ENCODE measurements at regions not wholly inside any gene's neighbourhood (a gene's known extent, or its start where the extent isn't known, plus 50 kb on each side); places are given as distances from the start of the nearest gene placed in this dataset.
A peak's percentile ranks its signal among the peaks of the same experiment; 100 is the strongest.

GRCh38 chr3:64998317-64998716 lies 310.5 kb upstream of the ADAMTS9 start:
- DNase-seq (ENCODE audit: low spot score): no peak

- DNase-seq (ENCODE audit: low spot score): no peak
Observed at GRCh38 chr3:64995857-64996551, 308.2 kb upstream of the ADAMTS9 start.

GRCh38 chr3:64993781-64994180 lies 306.0 kb upstream of the ADAMTS9 start:
- DNase-seq (ENCODE audit: low spot score): no peak

GRCh38 chr3:64992530-64993285 lies 304.9 kb upstream of the ADAMTS9 start:
- no peak for DNase-seq (ENCODE audit: low spot score)

- no peak for DNase-seq (ENCODE audit: low spot score)
Observed at GRCh38 chr3:64988188-64988587, 300.4 kb upstream of the ADAMTS9 start.

GRCh38 chr3:64987726-64988125 lies 299.9 kb upstream of the ADAMTS9 start:
- DNase-seq (ENCODE audit: low spot score): no peak

GRCh38 chr3:64985072-64985471 lies 297.3 kb upstream of the ADAMTS9 start:
- no peak for DNase-seq (ENCODE audit: low spot score)

- DNase-seq (ENCODE audit: low spot score): no peak
Observed at GRCh38 chr3:64983583-64984359, 296.0 kb upstream of the ADAMTS9 start.

- peak; percentile 41 for DNase-seq (ENCODE audit: low spot score)
Observed at GRCh38 chr3:64977308-64978100, 289.7 kb upstream of the ADAMTS9 start.

- no peak for DNase-seq (ENCODE audit: low spot score)
Observed at GRCh38 chr3:64976456-64976855, 288.7 kb upstream of the ADAMTS9 start.

- no peak for DNase-seq (ENCODE audit: low spot score)
Observed at GRCh38 chr3:64975147-64975546, 287.3 kb upstream of the ADAMTS9 start.

GRCh38 chr3:64974401-64974800 lies 286.6 kb upstream of the ADAMTS9 start:
- DNase-seq (ENCODE audit: low spot score): no peak

GRCh38 chr3:64972793-64973192 lies 285.0 kb upstream of the ADAMTS9 start:
- no peak for DNase-seq (ENCODE audit: low spot score)

GRCh38 chr3:64971602-64972001 lies 283.8 kb upstream of the ADAMTS9 start:
- DNase-seq (ENCODE audit: low spot score): no peak

- no peak for DNase-seq (ENCODE audit: low spot score)
Observed at GRCh38 chr3:64970634-64971033, 282.8 kb upstream of the ADAMTS9 start.

- DNase-seq (ENCODE audit: low spot score): no peak
Observed at GRCh38 chr3:64961301-64961700, 273.5 kb upstream of the ADAMTS9 start.

- no peak for DNase-seq (ENCODE audit: low spot score)
Observed at GRCh38 chr3:64958199-64958843, 270.5 kb upstream of the ADAMTS9 start.

GRCh38 chr3:64957408-64958198 lies 269.8 kb upstream of the ADAMTS9 start:
- DNase-seq (ENCODE audit: low spot score): no peak

- no peak for DNase-seq (ENCODE audit: low spot score)
Observed at GRCh38 chr3:64956711-64957325, 269.0 kb upstream of the ADAMTS9 start.

- DNase-seq (ENCODE audit: low spot score): no peak
Observed at GRCh38 chr3:64954995-64955636, 267.3 kb upstream of the ADAMTS9 start.
